ENCODE measurements at regions not wholly inside any gene's neighbourhood (a gene's known extent, or its start where the extent isn't known, plus 50 kb on each side); places are given as distances from the start of the nearest gene placed in this dataset.

GRCh38 chr18:40402052-40402451, 1553.0 kb upstream of the PIK3C3 start:
- intact Hi-C loops (cut with DNase I; ENCODE audit: low total_unique reads), result no loop called here
- TF ChIP-seq POLR2A (IDR thresholded peaks at IDR 0.05) (no peak), CTCF (IDR thresholded peaks at IDR 0.05) (no peak)
- no peaks in the 10 kb centered on the region for H3K27me3 ChIP-seq
- WGBS, 2 donors, result 49 to 56% methylated on average over 1 of the region's 1 CpG
- no peaks in the 10 kb centered on the region for H3K9me3 ChIP-seq
- H3K4me3 ChIP-seq, result no peak overlapping the region
- H3K27ac ChIP-seq, result no peak overlapping the region
- DNase-seq, result no peak
- H3K36me3 ChIP-seq (ENCODE audit: low read depth, missing control alignments), result no peaks in the 10 kb centered on the region
- no peaks in the 10 kb centered on the region for H3K4me1 ChIP-seq

GRCh38 chr18:40388121-40388520, 1566.9 kb upstream of the PIK3C3 start:
- Histone ChIP-seq H3K4me3 (no peak overlapping the region), H3K4me1 (no peaks in the 10 kb centered on the region), H3K27me3 (no peaks in the 10 kb centered on the region), H3K9me3 (no peaks in the 10 kb centered on the region), H3K36me3 (ENCODE audit: low read depth, missing control alignments) (no peaks in the 10 kb centered on the region), H3K27ac (no peak overlapping the region)
- DNase-seq, result no peak
- WGBS, 2 donors, result 79 to 86% methylated on average over 2 of the region's 2 CpGs
- TF ChIP-seq POLR2A (IDR thresholded peaks at IDR 0.05), result no peak
- TF ChIP-seq CTCF (IDR thresholded peaks at IDR 0.05), result no peak
- intact Hi-C loops (cut with DNase I; ENCODE audit: low total_unique reads), result no loop called here

- H3K9me3 ChIP-seq, result no peaks in the 10 kb centered on the region
- TF ChIP-seq CTCF (IDR thresholded peaks at IDR 0.05), result no peak
- TF ChIP-seq POLR2A (IDR thresholded peaks at IDR 0.05), result no peak
- 95% methylated on average over 3 of the region's 3 CpGs for WGBS, 2 donors
- intact Hi-C loops (cut with DNase I; ENCODE audit: low total_unique reads), result no loop called here
- no peaks in the 10 kb centered on the region for H3K4me1 ChIP-seq
- H3K36me3 ChIP-seq (ENCODE audit: low read depth, missing control alignments), result no peaks in the 10 kb centered on the region
- no peak for DNase-seq
- H3K27me3 ChIP-seq, result no peaks in the 10 kb centered on the region
- no peak overlapping the region for H3K27ac ChIP-seq
- H3K4me3 ChIP-seq, result no peak overlapping the region
Measured at GRCh38 chr18:40387130-40387787, 1567.8 kb upstream of the PIK3C3 start.

- Histone ChIP-seq H3K4me1 (no peaks in the 10 kb centered on the region), H3K27me3 (no peaks in the 10 kb centered on the region), H3K9me3 (no peaks in the 10 kb centered on the region), H3K36me3 (ENCODE audit: low read depth, missing control alignments) (no peaks in the 10 kb centered on the region), H3K27ac (no peak overlapping the region), H3K4me3 (no peak overlapping the region)
- no peak for TF ChIP-seq POLR2A (IDR thresholded peaks at IDR 0.05)
- TF ChIP-seq CTCF (IDR thresholded peaks at IDR 0.05), result no peak
- intact Hi-C loops (cut with DNase I; ENCODE audit: low total_unique reads), result no loop called here
- no peak for DNase-seq
- 90 to 91% methylated on average over 2 of the region's 2 CpGs for WGBS, 2 donors
Measured at GRCh38 chr18:40382197-40382596, 1572.8 kb upstream of the PIK3C3 start.

Data from testis (tissue), 2 donors.